Tibial nerve (tissue), 4 donors: ENCODE measurements at regions not wholly inside any gene's neighbourhood (a gene's known extent, or its start where the extent isn't known, plus 50 kb on each side); places are given as distances from the start of the nearest gene placed in this dataset.

ENCODE experiments used
- DNase-seq, 2 donors: peaks; one replicate each; pipeline ENCODE4 v3.0.0-alpha.2; 2019; ENCODE audit warnings: low spot score in 2 of 2
- H3K27ac ChIP-seq, 4 donors: fragments of 200-600 bp; sonication (generic) in 3 of 4; one replicate each; pipeline ENCODE4 v1.5.1; 2017 to 2019; ENCODE audit warnings: mild to moderate bottlenecking in 1 of 4
- H3K27me3 ChIP-seq, 2 donors: fragments of 200-600 bp; sonication (generic) in 1 of 2; one replicate each; pipeline versions ENCODE4 v1.5.1 to v1.6.0; 2017 to 2019
- H3K36me3 ChIP-seq, 3 donors: fragments of 200-600 bp; sonication (generic); one replicate each; pipeline ENCODE4 v1.5.1; 2018 to 2019
- H3K4me1 ChIP-seq, 4 donors: fragments of 200-600 bp; sonication (generic) in 3 of 4; one replicate each; pipeline ENCODE4 v1.5.1; 2017 to 2019
- H3K4me3 ChIP-seq, 4 donors: fragments of 200-600 bp; sonication (generic) in 3 of 4; one replicate each; pipeline ENCODE4 v1.5.1; 2017 to 2019; ENCODE audit warnings: mild to moderate bottlenecking in 1 of 4, moderate library complexity in 1 of 4
- H3K9me3 ChIP-seq, 4 donors: fragments of 200-600 bp; sonication (generic) in 3 of 4; one replicate each; pipeline ENCODE4 v1.5.1; 2017 to 2019
- EP300 ChIP-seq, 2 donors: sonication (generic); formaldehyde crosslinking; IDR thresholded peaks; one replicate each; pipeline ENCODE4 v1.6.1; 2017; ENCODE audit warnings: antibody characterized with exemption in 2 of 2, mild to moderate bottlenecking in 1 of 2
- POLR2A ChIP-seq, 2 donors: fragments of 450-650 bp; IDR thresholded peaks; one replicate each; pipeline ENCODE4 v1.6.1; 2017; ENCODE audit warnings: antibody characterized with exemption in 2 of 2, mild to moderate bottlenecking in 2 of 2, moderate library complexity in 2 of 2
- WGBS, 2 donors: methylation state at CpG; one replicate each; pipeline ENCODE4 v1.1.5; 2018; 5-methylcytosine and 5-hydroxymethylcytosine counted together
- TF ChIP-seq, protein P1 (sequence below), 5 experiments: fragments of 200-600 bp in 3 of 5; fragments of 450-650 bp in 2 of 5; sonication (generic) in 3 of 5; IDR thresholded peaks; one replicate each; pipeline ENCODE4 v1.5.1; 2016 to 2019; ENCODE audit warnings: antibody characterized with exemption in 5 of 5, mild to moderate bottlenecking in 3 of 5, moderate library complexity in 2 of 5

DNA sequence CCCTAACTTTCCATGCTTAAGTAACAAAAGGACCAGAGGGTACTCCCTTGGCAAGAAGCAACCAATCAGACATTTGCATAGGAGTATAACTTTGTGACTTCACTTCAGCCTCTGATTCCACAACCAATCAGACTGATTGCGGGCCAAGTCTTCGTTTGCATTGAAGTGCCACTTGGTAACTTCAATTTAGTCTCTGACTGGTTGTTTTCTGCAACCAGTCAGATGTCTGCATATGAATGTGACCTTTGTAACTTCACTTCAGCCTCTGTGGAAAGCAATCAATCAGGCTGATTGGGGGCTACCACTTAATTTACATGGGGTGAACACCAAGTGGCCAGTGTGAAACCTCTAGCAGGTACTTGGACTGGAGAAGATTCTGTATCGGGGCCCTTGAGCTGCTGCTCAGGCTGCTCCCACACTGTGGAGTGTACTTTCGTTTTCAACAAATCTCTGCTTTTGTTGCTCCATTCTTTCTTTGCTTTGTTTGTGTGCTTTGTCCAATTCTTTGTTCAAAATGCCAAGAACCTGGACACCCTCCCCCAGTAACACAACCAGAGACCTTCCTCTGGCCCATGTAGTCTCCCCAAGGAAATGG lies 241.5 kb downstream of the ACKR3 start:
- 77 to 78% methylated on average over 4 of the region's 4 CpGs for WGBS, 2 donors
- no peaks in the 10 kb centered on the region for H3K36me3 ChIP-seq
- TF ChIP-seq, protein P1, sequence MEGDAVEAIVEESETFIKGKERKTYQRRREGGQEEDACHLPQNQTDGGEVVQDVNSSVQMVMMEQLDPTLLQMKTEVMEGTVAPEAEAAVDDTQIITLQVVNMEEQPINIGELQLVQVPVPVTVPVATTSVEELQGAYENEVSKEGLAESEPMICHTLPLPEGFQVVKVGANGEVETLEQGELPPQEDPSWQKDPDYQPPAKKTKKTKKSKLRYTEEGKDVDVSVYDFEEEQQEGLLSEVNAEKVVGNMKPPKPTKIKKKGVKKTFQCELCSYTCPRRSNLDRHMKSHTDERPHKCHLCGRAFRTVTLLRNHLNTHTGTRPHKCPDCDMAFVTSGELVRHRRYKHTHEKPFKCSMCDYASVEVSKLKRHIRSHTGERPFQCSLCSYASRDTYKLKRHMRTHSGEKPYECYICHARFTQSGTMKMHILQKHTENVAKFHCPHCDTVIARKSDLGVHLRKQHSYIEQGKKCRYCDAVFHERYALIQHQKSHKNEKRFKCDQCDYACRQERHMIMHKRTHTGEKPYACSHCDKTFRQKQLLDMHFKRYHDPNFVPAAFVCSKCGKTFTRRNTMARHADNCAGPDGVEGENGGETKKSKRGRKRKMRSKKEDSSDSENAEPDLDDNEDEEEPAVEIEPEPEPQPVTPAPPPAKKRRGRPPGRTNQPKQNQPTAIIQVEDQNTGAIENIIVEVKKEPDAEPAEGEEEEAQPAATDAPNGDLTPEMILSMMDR (IDR thresholded peaks at IDR 0.05): no peak
- TF ChIP-seq POLR2A (IDR thresholded peaks at IDR 0.05) (no peak), EP300 (IDR thresholded peaks at IDR 0.05) (no peak)
- no peak overlapping the region for H3K4me3 ChIP-seq
- no peak overlapping the region for H3K27ac ChIP-seq
- H3K9me3 ChIP-seq: peaks cover 0 to 31% (median 0%) of the 10 kb centered on the region in 4 donors
- H3K27me3 ChIP-seq: no peaks in the 10 kb centered on the region
- no peak for DNase-seq
- no peaks in the 10 kb centered on the region for H3K4me1 ChIP-seq

DNA sequence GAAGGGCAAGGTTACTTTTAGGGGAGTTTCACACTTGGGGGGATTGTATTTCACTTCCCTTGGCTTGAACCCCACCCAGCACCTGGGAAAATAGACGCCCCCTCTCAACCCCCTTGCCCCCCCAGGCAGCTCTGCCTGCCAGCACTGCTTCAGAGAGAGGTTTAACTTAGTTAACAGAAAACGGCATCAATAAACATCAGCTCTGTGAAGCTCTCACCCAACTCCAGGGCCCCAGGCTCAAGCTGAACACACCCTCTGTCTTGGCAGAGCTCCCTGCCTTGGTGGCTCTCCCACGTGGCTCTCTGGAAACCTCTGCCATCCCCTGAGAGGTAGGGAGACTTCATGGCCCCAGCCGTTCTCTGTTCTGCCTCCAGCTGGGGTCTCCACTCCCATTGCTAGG lies 244.1 kb downstream of the ACKR3 start:
- H3K4me1 ChIP-seq: no peaks in the 10 kb centered on the region
- no peak for TF ChIP-seq POLR2A (IDR thresholded peaks at IDR 0.05)
- no peak for TF ChIP-seq EP300 (IDR thresholded peaks at IDR 0.05)
- 50 to 61% methylated on average over 4 of the region's 4 CpGs for WGBS, 2 donors

DNA sequence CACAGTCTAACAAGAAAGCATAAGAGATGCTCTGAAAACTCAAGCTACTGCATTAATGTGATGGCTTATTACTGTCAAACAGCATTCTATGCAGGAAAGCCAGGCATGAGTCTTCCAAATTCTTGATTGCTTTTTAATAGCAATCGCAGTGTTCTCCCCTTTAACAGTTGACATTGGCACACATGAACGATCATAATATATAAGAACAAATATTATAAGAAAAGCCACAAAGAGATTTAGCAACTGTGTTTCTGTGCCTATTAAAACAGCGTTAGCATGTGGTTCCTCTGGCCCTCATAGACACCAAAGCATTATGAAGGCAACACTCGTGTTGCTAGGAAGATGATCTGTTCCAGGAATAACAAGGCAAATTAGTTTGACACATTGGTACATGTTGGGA lies 245.0 kb downstream of the ACKR3 start:
- no peak overlapping the region for H3K4me3 ChIP-seq
- H3K27ac ChIP-seq: no peak overlapping the region
- no peaks in the 10 kb centered on the region for H3K4me1 ChIP-seq
- H3K9me3 ChIP-seq: peaks cover 0 to 7% (median 0%) of the 10 kb centered on the region in 4 donors
- WGBS, 2 donors: 69 to 71% methylated on average over 4 of the region's 4 CpGs
- DNase-seq: no peak
- no peak for TF ChIP-seq EP300 (IDR thresholded peaks at IDR 0.05)
- TF ChIP-seq, protein P1 (IDR thresholded peaks at IDR 0.05): no peak
- no peak for TF ChIP-seq POLR2A (IDR thresholded peaks at IDR 0.05)
- no peaks in the 10 kb centered on the region for H3K36me3 ChIP-seq
- H3K27me3 ChIP-seq: no peaks in the 10 kb centered on the region

More for the DNA sequence above, 244.1 kb downstream of the ACKR3 start:
- DNase-seq: no peak
- no peaks in the 10 kb centered on the region for H3K27me3 ChIP-seq
- H3K4me3 ChIP-seq: no peak overlapping the region
- H3K27ac ChIP-seq: no peak overlapping the region
- H3K36me3 ChIP-seq: no peaks in the 10 kb centered on the region
- H3K9me3 ChIP-seq: peaks cover 0 to 15% (median 0%) of the 10 kb centered on the region in 4 donors

DNA sequence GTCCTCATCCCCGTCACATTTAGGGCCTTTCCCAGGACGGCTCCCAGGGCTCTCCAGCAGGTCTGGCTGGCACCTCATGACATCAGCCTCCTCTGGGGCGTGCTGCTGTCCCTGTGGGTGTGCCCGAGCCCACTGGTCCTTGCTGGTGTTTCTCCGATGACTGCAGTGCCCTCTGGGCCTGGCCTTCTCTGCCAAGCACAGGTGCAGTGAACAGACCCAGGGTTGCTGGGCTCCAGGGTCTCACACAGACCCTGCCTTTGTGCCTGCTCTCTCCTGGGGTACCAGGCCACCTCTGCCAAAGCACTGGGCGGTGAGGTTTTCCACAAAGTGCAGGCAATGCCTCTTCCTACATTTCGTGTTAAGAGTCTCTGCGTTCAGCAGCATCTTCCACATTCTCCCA lies 246.1 kb downstream of the ACKR3 start:
- Histone ChIP-seq H3K27ac (no peak overlapping the region), H3K27me3 (no peaks in the 10 kb centered on the region), H3K36me3 (no peaks in the 10 kb centered on the region), H3K4me1 (no peaks in the 10 kb centered on the region), H3K4me3 (no peak overlapping the region), H3K9me3 (no peaks in the 10 kb centered on the region)
- DNase-seq: no peak
- 97 to 100% methylated on average over 4 to 8 of the region's 8 CpGs for WGBS, 2 donors
- TF ChIP-seq, protein P1 (IDR thresholded peaks at IDR 0.05): no peak
- TF ChIP-seq EP300 (IDR thresholded peaks at IDR 0.05) (no peak), POLR2A (IDR thresholded peaks at IDR 0.05) (no peak)

DNA sequence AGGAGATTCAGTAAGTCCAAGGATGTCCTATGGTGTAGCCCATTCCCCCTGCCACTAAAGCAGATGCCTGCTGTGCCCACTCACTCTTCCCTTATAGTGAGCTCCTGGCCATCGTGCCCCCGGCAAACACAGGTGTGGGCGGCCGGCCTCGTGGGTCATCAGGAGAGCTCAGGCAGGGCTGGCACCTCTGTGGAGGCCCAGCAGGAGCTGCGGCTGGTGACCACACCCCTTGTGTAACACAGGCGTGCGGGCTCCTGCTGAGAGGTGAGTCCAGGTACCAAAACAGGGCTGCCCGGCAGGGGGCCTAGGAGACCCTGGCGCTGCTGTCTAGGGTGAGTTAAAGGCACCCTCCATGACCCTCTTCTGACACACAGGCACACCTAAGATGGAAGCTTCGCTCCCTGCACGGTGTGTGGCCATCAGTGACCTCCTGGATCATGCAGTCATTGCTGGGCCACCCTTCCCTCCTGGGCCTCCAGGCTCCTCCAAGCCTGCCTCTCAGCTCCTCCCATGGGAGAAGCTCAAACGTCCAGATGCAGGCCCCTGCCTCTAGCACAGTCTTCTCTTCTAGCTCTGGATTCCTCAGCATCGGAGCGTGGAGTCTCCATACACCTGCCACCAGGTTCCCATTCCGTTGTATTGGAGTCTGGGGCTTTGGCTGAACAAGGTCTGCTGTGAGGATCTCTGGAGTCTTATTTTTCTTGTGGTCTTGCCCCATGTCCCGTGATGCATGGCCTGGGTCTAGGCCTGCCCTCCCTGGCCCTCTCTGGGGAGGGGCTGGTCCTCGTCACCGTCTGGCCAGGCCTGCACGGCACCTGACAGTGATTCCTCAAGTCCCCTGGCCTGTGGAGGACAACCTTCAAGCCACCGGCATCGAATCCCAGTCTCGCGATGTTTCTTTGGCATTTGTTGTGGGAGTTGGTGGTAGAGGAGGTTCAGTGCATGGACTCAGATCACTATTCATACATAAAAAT lies 246.9 kb downstream of the ACKR3 start:
- no peak overlapping the region for H3K4me3 ChIP-seq
- 91% methylated on average over 16 to 19 of the region's 24 CpGs for WGBS, 2 donors
- TF ChIP-seq, protein P1 (IDR thresholded peaks at IDR 0.05): no peak
- TF ChIP-seq EP300 (IDR thresholded peaks at IDR 0.05): no peak
- TF ChIP-seq POLR2A (IDR thresholded peaks at IDR 0.05): no peak
- H3K36me3 ChIP-seq: no peaks in the 10 kb centered on the region
- peaks cover 0 to 7% (median 0%) of the 10 kb centered on the region in 4 donors for H3K9me3 ChIP-seq
- DNase-seq: no peak
- H3K27ac ChIP-seq: no peak overlapping the region
- H3K27me3 ChIP-seq: no peaks in the 10 kb centered on the region
- no peaks in the 10 kb centered on the region for H3K4me1 ChIP-seq
